ENCODE measurements at regions not wholly inside any gene's neighbourhood (a gene's known extent, or its start where the extent isn't known, plus 50 kb on each side); places are given as distances from the start of the nearest gene placed in this dataset.

DNA sequence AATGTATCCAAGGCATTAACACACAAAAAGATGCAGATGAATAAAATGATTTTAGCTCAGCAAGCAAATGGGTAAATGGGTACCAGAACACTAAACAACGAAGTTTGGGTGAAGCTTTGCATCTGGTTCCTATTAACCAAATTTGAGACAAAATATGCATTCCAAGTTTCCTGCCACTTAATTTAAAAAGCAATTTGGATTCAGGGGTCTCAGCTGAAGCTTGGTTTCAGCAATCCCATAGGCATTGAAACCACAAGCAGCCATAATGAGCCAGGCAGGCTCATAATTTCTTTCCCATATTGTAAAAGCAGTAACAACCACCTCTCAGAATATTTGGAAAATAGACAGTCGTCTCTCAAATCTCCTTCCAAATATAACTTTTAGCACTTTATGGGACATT lies 138.9 kb downstream of the NXNL2 start:
- no peak for TF ChIP-seq POLR2A (IDR thresholded peaks at IDR 0.05; ENCODE audit: low read depth, low read length)
- FAIRE-seq (no peak), DNase-seq (ENCODE audit: insufficient read length, low spot score) (no peak)

DNA sequence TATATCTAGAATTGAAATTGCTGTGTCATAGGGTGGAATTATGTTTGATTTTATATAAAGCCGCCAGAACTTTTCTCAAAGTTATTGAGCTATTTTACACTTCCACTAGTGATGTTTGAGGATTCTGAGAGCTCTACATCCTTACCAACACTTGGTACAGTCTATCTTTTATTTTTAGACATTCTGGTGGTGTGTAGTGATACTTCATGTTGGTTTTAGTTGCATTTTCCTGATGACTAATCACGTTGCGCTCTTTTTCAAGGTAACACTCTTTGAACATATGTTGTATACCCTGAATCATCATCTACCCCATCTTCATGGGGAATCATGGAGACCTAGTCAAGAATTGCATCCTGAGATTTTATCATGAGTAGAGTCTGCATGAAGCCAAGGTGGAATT lies 141.7 kb downstream of the NXNL2 start:
- TF ChIP-seq POLR2A (IDR thresholded peaks at IDR 0.05; ENCODE audit: low read depth, low read length) = no peak
- FAIRE-seq (no peak), DNase-seq (ENCODE audit: insufficient read length, low spot score) (no peak)

DNA sequence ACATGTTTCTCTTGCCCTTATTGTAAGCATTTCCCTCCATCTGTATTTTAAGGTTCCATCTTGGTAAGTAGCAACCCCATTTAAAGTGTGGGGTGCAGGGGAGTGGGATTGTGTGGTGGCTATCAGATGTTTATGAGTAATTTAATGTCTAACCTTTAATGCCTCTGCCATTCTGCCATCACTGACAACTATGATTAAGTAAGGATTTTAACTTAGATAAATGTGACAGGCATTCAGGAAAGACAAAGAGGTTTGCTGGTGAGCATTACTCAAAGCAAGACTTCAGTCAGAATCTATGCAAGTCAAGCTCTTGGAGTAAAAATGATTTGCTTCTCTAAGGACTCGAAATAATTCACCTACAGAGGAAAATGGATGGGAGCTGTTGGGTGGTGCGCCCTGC lies 143.0 kb downstream of the NXNL2 start:
- TF ChIP-seq POLR2A (IDR thresholded peaks at IDR 0.05; ENCODE audit: low read depth, low read length) = no peak
- FAIRE-seq = no peak
- no peak for DNase-seq (ENCODE audit: insufficient read length, low spot score)

DNA sequence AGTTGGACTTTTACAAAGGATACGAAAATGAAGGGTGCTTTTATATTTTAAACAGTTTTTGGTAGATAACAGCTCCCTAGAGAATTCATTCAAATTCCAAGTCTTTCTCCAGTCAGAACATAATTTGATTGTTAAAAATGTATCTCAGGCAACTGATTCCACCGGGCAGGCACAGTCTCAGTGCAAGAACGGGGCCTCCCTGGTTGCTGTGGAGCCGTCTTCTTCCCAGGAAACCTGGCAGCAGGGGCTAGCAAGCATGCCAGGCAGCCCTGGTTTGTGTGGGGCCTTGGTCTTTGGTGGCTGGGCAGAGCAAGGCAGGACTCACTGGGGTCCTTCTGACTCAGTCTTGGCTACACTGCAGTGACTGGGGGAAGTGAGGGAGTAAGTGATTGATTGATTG lies 143.5 kb downstream of the NXNL2 start:
- DNase-seq (ENCODE audit: insufficient read length, low spot score) (no peak), FAIRE-seq (no peak)

DNA sequence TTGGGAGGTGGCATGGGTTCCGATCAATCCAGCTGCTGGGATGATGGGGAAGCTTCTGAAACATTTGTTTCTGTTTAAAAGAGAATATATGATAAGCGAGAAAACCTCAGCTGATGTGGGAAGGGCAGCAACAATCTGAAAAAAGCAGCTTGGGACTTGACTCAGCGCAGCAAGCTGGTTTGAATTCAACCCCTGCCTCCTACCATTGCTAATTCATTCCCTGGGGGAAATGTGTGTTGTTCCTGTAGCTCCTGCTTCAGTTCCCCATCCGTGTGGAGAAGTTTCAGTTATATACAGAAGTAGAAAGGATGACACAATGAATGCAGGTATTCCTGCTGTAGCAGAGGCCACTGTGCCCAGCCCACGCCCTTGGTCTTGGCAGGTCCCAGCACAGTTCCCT lies 145.1 kb downstream of the NXNL2 start:
- DNase-seq (ENCODE audit: insufficient read length, low spot score) = no peak
- no peak for FAIRE-seq
- no peak for TF ChIP-seq POLR2A (IDR thresholded peaks at IDR 0.05; ENCODE audit: low read depth, low read length)

More for the DNA sequence above, 143.5 kb downstream of the NXNL2 start:
- TF ChIP-seq POLR2A (IDR thresholded peaks at IDR 0.05; ENCODE audit: low read depth, low read length) = no peak

DNA sequence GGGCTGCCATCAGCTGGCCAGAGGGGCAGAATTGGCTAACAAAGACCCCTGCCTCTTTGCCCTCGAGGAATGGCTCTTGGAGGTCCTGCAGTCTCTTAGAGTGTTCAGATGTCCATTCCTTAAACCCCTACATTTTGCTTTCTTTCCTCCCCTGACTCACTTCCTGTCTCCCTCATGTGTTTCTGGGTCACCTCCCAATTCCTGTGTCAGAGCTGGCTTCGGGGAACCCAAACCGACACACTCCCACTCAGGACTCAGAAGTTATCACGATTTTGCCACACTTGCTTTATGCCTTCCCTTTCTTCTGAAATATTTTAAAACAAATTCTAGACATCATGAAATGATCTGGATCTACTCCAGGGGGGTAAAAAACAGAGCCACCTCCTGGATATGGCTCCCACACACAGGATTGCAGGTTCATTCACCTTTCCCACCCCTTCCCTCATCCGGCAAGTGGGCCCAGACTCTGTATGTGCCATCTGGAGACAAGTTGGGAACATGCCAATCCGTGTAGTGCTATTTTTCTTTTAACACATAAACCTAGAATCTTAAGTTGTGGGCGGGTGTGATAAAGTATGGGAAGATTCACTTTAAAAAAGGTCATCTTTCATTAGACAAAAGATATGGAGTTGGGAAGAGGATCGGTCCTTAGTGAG lies 145.7 kb downstream of the NXNL2 start:
- DNase-seq (ENCODE audit: insufficient read length, low spot score) (peak; percentile 28), FAIRE-seq (no peak)
- no peak for TF ChIP-seq POLR2A (IDR thresholded peaks at IDR 0.05; ENCODE audit: low read depth, low read length)

DNA sequence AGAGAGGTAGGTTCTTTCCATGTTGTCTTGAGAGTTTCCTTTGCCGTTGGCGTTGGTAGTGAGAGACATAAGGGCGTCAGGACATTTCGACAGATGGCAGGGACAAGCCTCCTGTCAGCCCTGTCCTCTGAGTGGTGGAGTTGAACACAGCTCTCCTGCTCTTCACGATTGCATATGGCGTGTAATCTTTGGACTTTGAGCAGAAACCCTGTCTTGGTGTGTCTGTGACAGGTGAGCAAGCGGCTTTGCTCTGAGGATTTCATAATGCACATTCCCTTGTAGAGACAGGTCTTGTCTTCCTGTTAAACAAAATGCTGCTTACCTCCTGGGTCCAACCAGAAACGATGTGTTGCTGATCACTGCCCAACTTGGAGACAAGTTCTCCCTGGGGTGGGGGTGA lies 146.5 kb downstream of the NXNL2 start:
- FAIRE-seq = no peak
- TF ChIP-seq POLR2A (IDR thresholded peaks at IDR 0.05; ENCODE audit: low read depth, low read length) = no peak
- no peak for DNase-seq (ENCODE audit: insufficient read length, low spot score)

DNA sequence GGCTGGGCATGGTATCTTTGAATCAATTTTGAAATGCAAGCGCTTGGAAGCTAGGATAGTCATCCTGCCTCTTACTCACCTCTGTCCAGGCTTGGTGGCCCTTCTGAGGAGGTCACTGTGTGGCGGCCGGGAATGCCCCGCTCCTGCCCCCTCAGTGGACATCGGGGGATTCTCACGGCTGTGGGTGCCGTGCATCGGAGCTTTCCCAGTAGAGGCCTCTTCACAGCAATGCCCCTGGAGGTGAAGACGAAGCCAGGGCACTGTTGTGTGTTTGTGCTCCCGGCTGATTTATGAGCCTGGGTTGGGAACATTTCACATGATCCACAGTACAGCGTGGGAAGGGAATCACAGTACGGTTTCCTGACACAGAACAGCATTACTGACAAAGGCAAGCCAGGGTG lies 147.5 kb downstream of the NXNL2 start:
- FAIRE-seq = no peak
- TF ChIP-seq POLR2A (IDR thresholded peaks at IDR 0.05; ENCODE audit: low read depth, low read length) = no peak
- DNase-seq (ENCODE audit: insufficient read length, low spot score) = no peak

DNA sequence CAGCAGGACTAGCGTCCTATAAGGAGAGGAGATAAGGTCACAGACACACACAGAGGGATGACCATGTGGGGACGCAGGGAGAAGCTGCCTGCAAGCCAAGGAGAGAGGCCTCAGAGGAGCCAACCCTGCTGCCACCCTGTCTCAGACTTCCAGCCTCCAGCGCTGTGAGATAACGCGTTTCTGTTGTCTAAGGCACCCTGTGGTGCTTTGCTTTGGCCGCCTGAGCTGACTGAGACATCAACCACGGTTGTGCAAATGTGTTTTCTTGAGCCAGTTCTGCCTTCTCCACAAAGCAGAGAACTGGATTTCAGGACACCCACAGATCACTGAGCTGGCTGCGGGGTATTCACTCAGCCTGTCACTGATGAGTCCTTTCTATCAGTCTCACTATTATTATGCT lies 149.1 kb downstream of the NXNL2 start:
- DNase-seq (ENCODE audit: insufficient read length, low spot score) (no peak), FAIRE-seq (no peak)
- no peak for TF ChIP-seq POLR2A (IDR thresholded peaks at IDR 0.05; ENCODE audit: low read depth, low read length)

DNA sequence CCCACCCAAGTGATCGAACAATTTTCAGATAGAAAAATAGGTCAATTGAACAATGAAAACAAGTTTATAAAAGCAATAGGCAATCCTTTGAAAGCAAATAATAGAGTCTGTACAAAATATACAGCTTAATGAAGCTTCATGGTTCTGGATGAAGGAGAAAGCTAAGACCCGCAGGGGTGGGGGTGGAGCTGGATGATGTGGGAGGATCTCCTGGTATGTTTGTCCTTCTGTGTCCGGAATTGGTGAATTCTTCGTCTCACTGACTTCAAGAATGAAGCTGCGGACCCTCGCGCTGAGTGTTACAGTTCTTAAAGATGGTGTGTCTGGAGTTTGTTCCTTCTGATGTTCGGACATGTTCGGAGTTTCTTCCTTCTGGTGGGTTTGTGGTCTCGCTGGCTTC lies 149.9 kb downstream of the NXNL2 start:
- DNase-seq (ENCODE audit: insufficient read length, low spot score) (no peak), FAIRE-seq (no peak)

DNA sequence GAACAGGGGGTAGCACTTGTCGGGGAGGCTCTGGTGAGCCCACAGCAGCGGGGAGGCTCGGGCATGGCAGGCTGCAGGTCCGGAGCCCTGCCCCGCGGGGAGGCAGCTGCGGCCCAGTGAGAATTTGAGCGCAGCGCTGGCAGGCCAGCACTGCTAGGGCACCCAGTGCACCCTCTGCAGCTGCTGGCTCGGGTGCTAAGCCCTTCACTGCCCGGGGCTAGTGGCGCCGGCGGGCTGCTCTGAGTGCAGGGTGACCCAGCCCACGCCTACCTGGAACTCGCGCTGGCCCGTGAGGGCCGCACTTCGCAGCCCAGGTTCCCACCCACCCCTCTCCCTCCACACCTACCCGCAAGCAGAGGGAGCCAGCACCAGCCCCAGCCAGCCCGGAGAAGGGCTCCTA lies 151.0 kb downstream of the NXNL2 start:
- DNase-seq (ENCODE audit: insufficient read length, low spot score) (no peak), FAIRE-seq (no peak)
- TF ChIP-seq POLR2A (IDR thresholded peaks at IDR 0.05; ENCODE audit: low read depth, low read length) = no peak

More for the DNA sequence above, 149.9 kb downstream of the NXNL2 start:
- TF ChIP-seq POLR2A (IDR thresholded peaks at IDR 0.05; ENCODE audit: low read depth, low read length) = no peak

DNA sequence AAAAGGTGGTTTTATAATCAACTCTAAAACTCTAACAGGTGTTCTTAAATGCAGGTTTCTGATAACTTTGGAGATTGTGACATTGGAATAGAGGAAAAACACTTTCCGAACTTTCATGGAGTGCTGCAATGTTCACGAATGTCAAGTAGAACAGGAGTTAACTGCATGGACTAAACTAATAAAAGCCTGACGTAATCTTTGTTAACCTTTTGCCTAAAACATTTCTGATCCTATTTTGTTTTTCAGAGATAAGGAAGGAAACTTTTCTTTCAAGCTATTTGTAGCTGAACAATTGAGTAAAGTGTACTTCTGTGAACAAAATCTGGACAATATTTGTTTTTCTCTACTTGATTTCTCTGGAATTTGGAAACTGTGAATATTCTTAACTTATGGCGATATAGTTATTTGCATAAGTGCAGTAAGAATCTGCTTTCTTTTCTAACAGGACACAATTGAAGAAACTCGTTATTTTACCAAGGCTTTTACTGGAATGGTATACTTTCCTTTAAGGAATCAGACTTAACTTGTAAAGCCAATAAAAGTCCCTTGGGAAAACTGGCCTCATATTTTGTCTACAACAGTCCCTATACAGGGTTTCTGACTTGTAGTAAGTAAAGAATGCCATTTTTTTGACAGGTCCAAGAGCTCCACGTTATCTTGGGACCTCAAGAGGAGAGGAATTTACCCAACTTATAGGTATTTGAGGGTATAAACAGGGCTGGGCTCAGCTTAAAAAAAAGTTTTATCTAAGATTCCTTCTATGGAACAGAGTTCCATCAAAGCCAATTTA lies 154.7 kb downstream of the NXNL2 start:
- FAIRE-seq = no peak

DNA sequence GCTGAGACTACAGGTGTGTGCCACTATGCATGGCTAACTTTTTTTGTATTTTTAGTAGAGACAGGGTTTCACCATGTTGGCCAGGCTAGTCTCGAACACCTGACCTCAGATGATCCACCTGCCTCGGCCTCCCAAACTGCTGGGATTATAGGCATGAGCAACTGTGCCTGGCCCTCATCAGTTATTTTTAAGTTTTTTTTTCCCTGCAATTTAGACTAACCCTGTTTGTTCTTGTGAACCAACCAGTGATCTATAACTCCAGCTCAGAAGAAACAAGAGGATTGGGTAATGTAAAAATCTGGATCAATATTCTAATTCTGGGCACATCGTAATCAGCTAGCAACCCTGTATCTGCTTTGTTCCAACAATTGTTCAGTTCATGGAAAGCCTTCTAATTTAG lies 155.7 kb downstream of the NXNL2 start:
- no peak for TF ChIP-seq POLR2A (IDR thresholded peaks at IDR 0.05; ENCODE audit: low read depth, low read length)
- DNase-seq (ENCODE audit: insufficient read length, low spot score) (no peak), FAIRE-seq (no peak)

More for the DNA sequence above, 154.7 kb downstream of the NXNL2 start:
- no peak for DNase-seq (ENCODE audit: insufficient read length, low spot score)
- TF ChIP-seq POLR2A (IDR thresholded peaks at IDR 0.05; ENCODE audit: low read depth, low read length) = no peak

DNA sequence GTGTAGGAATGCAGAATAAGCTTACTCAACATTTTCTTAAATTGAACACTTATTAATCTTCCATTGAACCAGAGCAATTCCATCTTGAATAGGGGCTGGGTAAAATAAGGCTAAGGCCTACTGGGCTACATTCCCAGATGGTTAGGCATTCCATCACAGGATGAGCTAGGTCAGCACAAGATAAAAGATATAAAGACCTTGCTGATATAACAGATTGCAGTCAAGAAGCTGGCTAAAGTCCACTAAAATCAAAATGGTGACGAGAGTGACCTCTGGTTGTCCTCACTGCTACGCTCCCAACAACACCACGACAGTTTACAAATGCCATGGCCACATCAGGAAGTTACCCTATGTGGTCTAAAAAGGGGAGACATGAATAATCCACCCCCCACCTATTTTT lies 156.1 kb downstream of the NXNL2 start:
- TF ChIP-seq POLR2A (IDR thresholded peaks at IDR 0.05; ENCODE audit: low read depth, low read length) = no peak
- DNase-seq (ENCODE audit: insufficient read length, low spot score) (no peak), FAIRE-seq (no peak)

DNA sequence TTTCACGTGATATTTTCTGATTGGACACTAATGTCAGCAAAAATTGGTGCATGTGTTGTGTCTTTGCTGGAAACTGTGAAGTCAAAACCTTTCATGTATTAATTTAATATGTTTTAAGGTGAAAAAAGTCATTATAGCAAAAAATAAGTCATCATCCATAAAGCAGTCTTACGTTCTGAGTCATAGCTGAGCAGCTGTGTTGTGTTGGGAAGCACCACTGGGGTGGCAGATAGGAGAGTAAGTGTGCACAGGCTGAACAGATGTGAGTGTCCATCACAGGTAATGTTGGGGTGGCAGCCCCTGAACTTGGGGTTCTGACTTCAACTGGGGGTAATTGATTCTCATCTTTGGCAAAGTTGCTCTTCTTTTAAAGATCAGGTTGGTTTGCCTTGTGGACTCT lies 156.8 kb downstream of the NXNL2 start:
- DNase-seq (ENCODE audit: insufficient read length, low spot score) = no peak
- no peak for TF ChIP-seq POLR2A (IDR thresholded peaks at IDR 0.05; ENCODE audit: low read depth, low read length)
- peak; percentile 6 for FAIRE-seq
